ENCODE measurements at regions not wholly inside any gene's neighbourhood (a gene's known extent, or its start where the extent isn't known, plus 50 kb on each side); places are given as distances from the start of the nearest gene placed in this dataset.

DNA sequence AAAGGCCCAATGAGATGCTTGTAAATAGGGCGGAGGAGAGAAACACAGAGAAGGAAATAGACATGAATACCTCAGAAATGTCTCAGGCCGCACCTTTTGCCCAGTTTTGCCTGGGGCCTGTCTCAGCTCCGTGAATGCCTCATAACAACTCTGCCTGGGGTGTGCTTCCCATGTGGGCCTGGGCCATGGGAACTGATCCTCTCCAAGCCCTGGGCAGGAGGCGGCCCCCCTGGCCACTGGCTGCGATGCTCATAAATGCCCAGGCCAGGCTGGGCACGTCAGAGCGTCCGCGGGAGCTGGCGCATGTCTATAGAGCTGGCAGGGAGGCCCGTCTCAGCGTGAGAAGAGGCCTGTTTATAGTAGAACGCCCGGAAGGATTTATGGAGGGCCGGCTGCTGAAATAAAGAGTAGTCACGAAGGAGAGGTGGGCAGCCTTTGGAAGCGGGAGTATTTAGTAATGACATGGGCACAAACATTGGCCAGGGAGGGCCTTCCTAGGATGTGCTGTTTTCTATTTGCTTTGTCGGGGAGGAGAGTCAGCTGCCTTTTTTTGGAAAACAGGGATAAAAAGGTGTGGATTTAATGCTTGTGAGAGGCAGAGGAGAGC, 85.9 kb upstream of the IGF1R start:
- Histone ChIP-seq H3K4me3 (ENCODE audit: low read length) (no peak overlapping the region), H3K27ac (ENCODE audit: low read length) (no peak overlapping the region), H3K9me3 (ENCODE audit: insufficient read depth, low read depth, low read length) (no peaks in the 10 kb centered on the region), H3K36me3 (ENCODE audit: insufficient read depth, low read depth, low read length) (no peaks in the 10 kb centered on the region), H3K9ac (ENCODE audit: low read depth, low read length) (no peak overlapping the region), H3K27me3 (ENCODE audit: insufficient read depth, low read length) (no peaks in the 10 kb centered on the region; the same call in 1 of the 2 replicates), H3K4me1 (ENCODE audit: insufficient read depth, low read length) (no peaks in the 10 kb centered on the region; the same call in 1 of the 2 replicates)

DNA sequence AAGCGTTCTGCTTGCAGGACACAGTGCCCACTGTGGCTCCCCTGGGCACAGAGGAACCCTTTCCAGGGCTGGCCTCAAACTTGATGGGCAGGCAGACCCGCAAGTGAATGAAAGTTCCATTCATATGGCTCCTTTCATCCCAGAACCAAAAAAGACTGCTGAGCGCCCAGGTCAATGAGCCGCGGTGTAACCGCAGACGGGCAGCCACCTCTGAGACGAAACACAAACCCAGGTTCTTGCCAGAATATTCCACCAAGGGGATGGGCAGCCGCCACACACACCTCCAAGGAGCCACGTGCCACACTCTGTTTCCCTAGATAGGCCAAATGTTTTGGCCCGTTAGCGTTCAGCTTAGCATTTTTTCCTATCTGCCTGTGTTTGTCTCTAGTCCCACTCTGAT, 82.8 kb upstream of the IGF1R start:
- H3K9ac ChIP-seq (ENCODE audit: low read depth, low read length) = no peak overlapping the region
- no peak overlapping the region for H3K27ac ChIP-seq (ENCODE audit: low read length)
- H3K27me3 ChIP-seq (ENCODE audit: insufficient read depth, low read length) = no peaks in the 10 kb centered on the region; the same call in 1 of the 2 replicates
- H3K4me3 ChIP-seq (ENCODE audit: low read length) = no peak overlapping the region
- no peaks in the 10 kb centered on the region for H3K36me3 ChIP-seq (ENCODE audit: insufficient read depth, low read depth, low read length)
- H3K9me3 ChIP-seq (ENCODE audit: insufficient read depth, low read depth, low read length) = no peaks in the 10 kb centered on the region
- H3K4me1 ChIP-seq (ENCODE audit: insufficient read depth, low read length) = no peaks in the 10 kb centered on the region

DNA sequence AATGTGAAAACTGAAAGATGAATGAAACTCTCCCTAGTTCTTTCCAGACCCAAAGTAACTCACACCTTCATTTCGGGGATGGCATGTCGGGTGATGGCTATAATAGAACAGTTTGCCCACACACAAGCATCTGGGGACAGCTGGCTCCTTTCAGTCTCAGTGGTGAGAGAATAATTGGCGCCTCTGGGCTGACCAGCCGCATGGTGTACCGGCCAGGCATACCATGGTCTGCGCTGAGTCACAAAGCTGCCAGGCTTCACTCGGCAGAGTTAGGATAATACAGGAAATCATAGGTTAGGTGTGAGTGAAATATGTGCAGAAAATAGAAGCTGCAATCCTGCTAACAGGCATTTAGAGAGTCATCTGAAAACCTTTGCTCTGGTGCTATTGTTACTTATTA, 80.4 kb upstream of the IGF1R start:
- Histone ChIP-seq H3K27me3 (ENCODE audit: insufficient read depth, low read length) (no peaks in the 10 kb centered on the region), H3K9ac (ENCODE audit: low read depth, low read length) (no peak overlapping the region), H3K36me3 (ENCODE audit: insufficient read depth, low read depth, low read length) (no peaks in the 10 kb centered on the region), H3K4me3 (ENCODE audit: low read length) (no peak overlapping the region), H3K9me3 (ENCODE audit: insufficient read depth, low read depth, low read length) (no peaks in the 10 kb centered on the region), H3K27ac (ENCODE audit: low read length) (no peak overlapping the region), H3K4me1 (ENCODE audit: insufficient read depth, low read length) (no peaks in the 10 kb centered on the region)

DNA sequence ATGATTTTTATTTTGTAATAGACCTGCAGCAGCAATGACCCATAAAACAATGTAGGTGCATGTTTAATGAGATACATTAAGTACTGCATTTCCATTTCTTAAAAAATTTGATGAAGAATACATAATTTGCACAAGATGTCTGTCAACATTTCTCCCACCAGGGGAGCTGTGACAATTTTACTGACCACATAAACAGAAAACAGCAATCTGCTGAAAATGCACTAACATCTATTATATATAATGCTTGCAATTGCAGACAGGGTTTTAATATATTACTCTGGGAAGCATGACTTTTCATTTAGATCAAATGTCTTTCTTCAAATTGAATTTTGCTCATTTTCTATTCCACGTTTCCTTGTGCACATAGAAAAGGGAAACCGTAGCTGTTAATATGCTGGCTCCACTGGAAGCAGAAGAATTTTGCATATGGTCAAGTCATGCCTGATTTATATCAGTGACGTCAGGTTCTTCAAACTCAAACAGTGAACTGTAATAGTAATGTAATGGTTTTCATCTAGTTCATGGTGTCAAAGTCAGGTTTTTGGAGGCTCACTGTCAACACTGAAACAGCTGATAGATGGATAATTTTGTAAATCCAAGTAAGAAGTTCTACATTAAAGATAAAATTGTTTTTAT, 79.8 kb upstream of the IGF1R start:
- no peak overlapping the region for H3K4me3 ChIP-seq (ENCODE audit: low read length)
- no peak overlapping the region for H3K27ac ChIP-seq (ENCODE audit: low read length)
- H3K36me3 ChIP-seq (ENCODE audit: insufficient read depth, low read depth, low read length) = no peaks in the 10 kb centered on the region
- no peaks in the 10 kb centered on the region for H3K27me3 ChIP-seq (ENCODE audit: insufficient read depth, low read length)
- no peaks in the 10 kb centered on the region for H3K4me1 ChIP-seq (ENCODE audit: insufficient read depth, low read length)
- no peak overlapping the region for H3K9ac ChIP-seq (ENCODE audit: low read depth, low read length)
- no peaks in the 10 kb centered on the region for H3K9me3 ChIP-seq (ENCODE audit: insufficient read depth, low read depth, low read length)

DNA sequence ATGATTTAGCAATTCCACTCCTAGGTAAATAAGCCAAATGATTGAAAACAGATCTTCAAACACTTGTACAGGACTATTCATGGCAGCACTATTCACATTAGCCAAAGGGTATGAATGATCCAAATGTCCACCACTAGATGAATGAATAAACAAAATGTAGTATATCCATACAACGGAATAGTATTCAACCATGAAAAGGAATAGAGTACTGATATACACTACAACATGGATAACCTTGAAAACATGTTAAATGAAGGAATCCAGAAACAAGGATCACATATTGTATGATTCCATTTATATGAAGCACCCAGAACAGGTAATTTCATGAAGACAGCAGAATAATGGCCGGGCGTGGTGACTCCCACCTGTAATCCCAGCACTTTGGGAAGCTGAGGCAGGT, 78.2 kb upstream of the IGF1R start:
- H3K4me3 ChIP-seq (ENCODE audit: low read length) = no peak overlapping the region
- H3K9ac ChIP-seq (ENCODE audit: low read depth, low read length) = no peak overlapping the region
- H3K27ac ChIP-seq (ENCODE audit: low read length) = no peak overlapping the region
- H3K36me3 ChIP-seq (ENCODE audit: insufficient read depth, low read depth, low read length) = no peaks in the 10 kb centered on the region
- no peaks in the 10 kb centered on the region for H3K4me1 ChIP-seq (ENCODE audit: insufficient read depth, low read length)
- H3K9me3 ChIP-seq (ENCODE audit: insufficient read depth, low read depth, low read length) = no peaks in the 10 kb centered on the region
- no peaks in the 10 kb centered on the region for H3K27me3 ChIP-seq (ENCODE audit: insufficient read depth, low read length)

DNA sequence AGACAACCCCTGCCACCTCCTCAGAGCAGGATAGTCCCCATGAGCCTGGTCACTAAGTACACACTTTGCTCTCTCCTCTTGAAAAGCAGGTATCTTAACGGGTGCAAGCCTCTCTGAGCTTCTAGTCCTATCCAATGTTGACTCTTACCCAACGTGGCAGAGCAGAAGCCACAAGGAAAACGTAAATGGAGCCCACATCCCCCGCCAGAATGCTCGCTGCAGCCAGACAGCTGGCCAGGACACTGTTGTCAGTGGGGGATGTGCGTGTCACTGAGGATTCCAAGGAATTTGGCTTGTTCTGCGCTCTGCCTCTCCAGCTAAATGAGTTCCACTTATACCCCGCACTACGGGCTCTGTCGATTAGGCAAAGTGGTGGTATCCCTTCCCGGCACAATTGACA, 67.8 kb upstream of the IGF1R start:
- H3K36me3 ChIP-seq (ENCODE audit: insufficient read depth, low read depth, low read length) = no peaks in the 10 kb centered on the region
- H3K9me3 ChIP-seq (ENCODE audit: insufficient read depth, low read depth, low read length) = no peaks in the 10 kb centered on the region
- no peak overlapping the region for H3K4me3 ChIP-seq (ENCODE audit: low read length)
- H3K27ac ChIP-seq (ENCODE audit: low read length) = no peak overlapping the region
- H3K27me3 ChIP-seq (ENCODE audit: insufficient read depth, low read length) = no peaks in the 10 kb centered on the region
- H3K4me1 ChIP-seq (ENCODE audit: insufficient read depth, low read length) = peaks cover 4% of the 10 kb centered on the region; the same call in 1 of the 2 replicates
- H3K9ac ChIP-seq (ENCODE audit: low read depth, low read length) = no peak overlapping the region

DNA sequence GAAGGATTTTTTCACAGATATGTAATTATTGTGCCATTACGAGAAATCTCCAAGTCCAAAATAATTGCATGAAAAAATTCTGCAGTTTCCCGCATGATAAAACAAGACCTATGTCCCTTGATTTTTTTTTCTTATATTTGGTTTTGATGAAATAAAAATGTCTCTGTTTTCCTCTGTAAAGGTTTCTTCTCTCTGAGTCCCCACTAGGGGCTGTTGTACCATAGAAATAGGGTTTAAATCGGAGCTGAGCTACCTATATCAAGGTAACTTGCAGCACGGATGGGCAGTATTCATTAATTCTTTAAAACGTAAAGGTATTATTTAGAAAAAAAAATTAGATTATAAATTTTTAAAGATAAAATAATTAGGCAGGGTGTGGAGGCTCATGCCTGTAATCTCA, 66.6 kb upstream of the IGF1R start:
- Histone ChIP-seq H3K36me3 (ENCODE audit: insufficient read depth, low read depth, low read length) (no peaks in the 10 kb centered on the region), H3K4me3 (ENCODE audit: low read length) (no peak overlapping the region), H3K4me1 (ENCODE audit: insufficient read depth, low read length) (peaks cover 4% of the 10 kb centered on the region; the same call in 1 of the 2 replicates), H3K9me3 (ENCODE audit: insufficient read depth, low read depth, low read length) (no peaks in the 10 kb centered on the region), H3K27ac (ENCODE audit: low read length) (no peak overlapping the region), H3K27me3 (ENCODE audit: insufficient read depth, low read length) (no peaks in the 10 kb centered on the region), H3K9ac (ENCODE audit: low read depth, low read length) (no peak overlapping the region)

DNA sequence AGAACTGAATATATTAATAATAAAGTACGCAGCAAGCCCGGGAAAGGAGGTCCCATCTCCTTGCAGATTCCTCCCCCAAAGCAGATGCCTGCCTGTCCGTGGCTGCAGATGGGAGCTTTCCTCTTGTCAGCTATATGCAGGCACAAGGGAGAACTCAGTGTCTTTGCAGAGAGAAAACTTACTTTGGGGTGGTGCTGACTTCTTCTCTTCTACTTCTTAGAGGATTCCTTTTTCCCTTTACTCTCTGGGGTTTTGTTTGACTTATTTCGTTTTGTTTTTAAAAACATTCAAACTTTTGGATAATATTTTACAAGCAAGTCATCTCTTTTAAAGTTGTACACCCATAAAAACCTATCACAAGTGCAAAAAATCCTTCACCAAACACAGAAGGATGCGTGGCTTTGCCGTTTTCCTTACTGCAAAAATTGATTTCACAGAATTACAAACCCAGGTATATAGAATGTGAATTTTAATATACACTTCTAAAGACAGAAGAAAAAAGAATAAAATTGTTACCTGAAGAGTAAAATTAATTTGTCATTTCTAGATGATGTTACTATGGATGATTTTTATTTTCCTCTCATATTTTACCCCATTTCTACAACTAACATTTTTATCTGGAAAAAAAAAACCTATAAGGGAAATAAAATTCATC, 65.3 kb upstream of the IGF1R start:
- H3K36me3 ChIP-seq (ENCODE audit: insufficient read depth, low read depth, low read length) = no peaks in the 10 kb centered on the region
- no peaks in the 10 kb centered on the region for H3K27me3 ChIP-seq (ENCODE audit: insufficient read depth, low read length)
- H3K27ac ChIP-seq (ENCODE audit: low read length) = no peak overlapping the region
- H3K9me3 ChIP-seq (ENCODE audit: insufficient read depth, low read depth, low read length) = no peaks in the 10 kb centered on the region
- peaks cover 4% of the 10 kb centered on the region; the same call in 1 of the 2 replicates for H3K4me1 ChIP-seq (ENCODE audit: insufficient read depth, low read length)
- H3K9ac ChIP-seq (ENCODE audit: low read depth, low read length) = no peak overlapping the region
- H3K4me3 ChIP-seq (ENCODE audit: low read length) = no peak overlapping the region

DNA sequence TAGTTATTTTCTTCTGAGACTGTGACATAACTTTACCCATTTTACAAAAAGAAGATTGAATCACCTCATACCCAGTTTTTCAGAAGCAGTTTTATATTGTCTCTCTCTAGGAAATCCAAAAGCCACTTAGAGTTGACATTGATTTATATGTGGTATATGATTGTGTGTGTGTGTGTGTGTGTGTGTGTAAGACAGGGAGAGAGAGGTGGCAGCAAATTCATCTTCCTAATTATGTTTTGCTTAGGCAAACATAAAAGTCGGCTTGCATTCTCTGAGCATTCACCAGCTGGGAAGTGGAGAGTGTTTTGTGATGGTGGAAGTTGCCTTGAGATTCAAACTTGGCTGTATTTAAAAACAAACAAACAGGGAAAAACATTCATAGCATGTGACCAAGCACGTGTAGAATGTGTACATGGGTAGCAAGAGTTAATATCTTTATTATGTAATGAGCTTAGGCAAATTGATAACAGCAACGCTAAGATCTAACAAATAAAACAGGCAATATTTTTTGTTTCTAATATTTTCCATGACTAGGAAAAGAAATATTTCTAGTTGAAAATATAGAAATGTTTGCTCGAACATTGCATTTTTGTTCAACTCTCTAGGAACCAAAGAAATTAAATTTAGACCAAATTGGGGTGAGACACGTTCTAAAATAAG, 64.4 kb upstream of the IGF1R start:
- H3K27ac ChIP-seq (ENCODE audit: low read length) = no peak overlapping the region
- H3K4me3 ChIP-seq (ENCODE audit: low read length) = no peak overlapping the region
- H3K27me3 ChIP-seq (ENCODE audit: insufficient read depth, low read length) = no peaks in the 10 kb centered on the region
- peaks cover 4% of the 10 kb centered on the region; the same call in 1 of the 2 replicates for H3K4me1 ChIP-seq (ENCODE audit: insufficient read depth, low read length)
- no peak overlapping the region for H3K9ac ChIP-seq (ENCODE audit: low read depth, low read length)
- H3K36me3 ChIP-seq (ENCODE audit: insufficient read depth, low read depth, low read length) = no peaks in the 10 kb centered on the region
- H3K9me3 ChIP-seq (ENCODE audit: insufficient read depth, low read depth, low read length) = no peaks in the 10 kb centered on the region

DNA sequence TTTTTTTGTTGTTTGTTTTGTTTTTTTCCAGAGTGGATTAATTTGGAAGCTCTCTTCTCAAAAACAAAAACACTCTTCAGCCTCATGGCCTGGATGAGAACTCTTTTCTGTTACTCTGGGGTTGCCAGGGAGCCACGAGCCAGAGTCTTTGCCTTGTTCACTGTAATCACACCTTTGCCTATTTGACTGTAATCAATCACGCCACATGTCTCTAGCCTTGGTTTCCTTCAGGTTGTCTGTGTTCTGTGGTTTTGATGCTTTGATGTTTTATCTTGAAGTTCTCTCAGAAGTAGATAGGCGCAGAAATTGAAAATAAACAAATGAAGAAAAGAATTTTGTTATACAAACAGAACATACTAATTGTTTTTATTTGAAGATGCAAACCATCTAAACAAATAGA, 62.3 kb upstream of the IGF1R start:
- H3K9me3 ChIP-seq (ENCODE audit: insufficient read depth, low read depth, low read length) = no peaks in the 10 kb centered on the region
- H3K36me3 ChIP-seq (ENCODE audit: insufficient read depth, low read depth, low read length) = no peaks in the 10 kb centered on the region
- no peaks in the 10 kb centered on the region for H3K27me3 ChIP-seq (ENCODE audit: insufficient read depth, low read length)
- no peak overlapping the region for H3K9ac ChIP-seq (ENCODE audit: low read depth, low read length)
- H3K4me1 ChIP-seq (ENCODE audit: insufficient read depth, low read length) = no peaks in the 10 kb centered on the region
- no peak overlapping the region for H3K27ac ChIP-seq (ENCODE audit: low read length)
- no peak overlapping the region for H3K4me3 ChIP-seq (ENCODE audit: low read length)

DNA sequence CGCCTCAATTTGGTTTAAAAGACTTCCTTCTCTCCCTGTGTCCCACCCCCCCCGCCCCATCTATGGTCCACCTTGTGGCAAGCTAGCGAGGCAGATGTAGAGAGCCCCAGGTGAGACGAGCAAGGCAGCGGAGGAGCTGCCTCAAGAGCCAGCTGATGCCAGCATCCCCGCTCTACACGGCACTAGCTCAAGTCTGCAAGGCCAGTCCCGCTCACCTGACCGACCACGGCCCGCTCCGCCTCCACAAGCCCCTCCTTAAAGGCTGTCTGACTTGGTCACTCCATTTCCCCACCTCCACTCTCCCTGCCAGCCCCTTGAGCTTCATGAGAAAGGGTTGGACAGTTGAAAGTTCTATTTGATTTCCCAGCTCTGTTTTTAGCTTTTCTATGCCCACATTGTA, 56.2 kb upstream of the IGF1R start:
- Histone ChIP-seq H3K4me1 (ENCODE audit: insufficient read depth, low read length) (no peaks in the 10 kb centered on the region; the same call in 1 of the 2 replicates), H3K27me3 (ENCODE audit: insufficient read depth, low read length) (0 out of 2 replicates have a peak, but pooled peaks cover 4% of the 10 kb centered on the region), H3K36me3 (ENCODE audit: insufficient read depth, low read depth, low read length) (no peaks in the 10 kb centered on the region), H3K27ac (ENCODE audit: low read length) (no peak overlapping the region), H3K4me3 (ENCODE audit: low read length) (no peak overlapping the region), H3K9ac (ENCODE audit: low read depth, low read length) (no peak overlapping the region), H3K9me3 (ENCODE audit: insufficient read depth, low read depth, low read length) (no peaks in the 10 kb centered on the region)
